ENCODE measurements at regions not wholly inside any gene's neighbourhood (a gene's known extent, or its start where the extent isn't known, plus 50 kb on each side); places are given as distances from the start of the nearest gene placed in this dataset.

- H3K4me1 Mint-ChIP-seq, result no peaks in the 10 kb centered on the region
- no peak overlapping the region for H2AFZ ChIP-seq (ENCODE audit: insufficient read depth, low read depth, low read length, poor library complexity, severe bottlenecking)
- peaks cover 3 to 11% (median 5%) of the 10 kb centered on the region in 3 donors for H3K27me3 Mint-ChIP-seq (ENCODE audit: low read depth in 3 of 3)
- peaks cover 0 to 4% of the 10 kb centered on the region in 2 donors for H3K27me3 ChIP-seq (ENCODE audit: control insufficient read depth in 2 of 2, insufficient read depth in 2 of 2, low read length in 2 of 2)
- H3K27ac Mint-ChIP-seq, result no peak overlapping the region
- H3K9ac ChIP-seq (ENCODE audit: insufficient read depth, low read length, poor library complexity, severe bottlenecking), result no peak overlapping the region
- TF ChIP-seq CTCF (IDR thresholded peaks at IDR 0.05), result peak; percentile 30
- WGBS (ENCODE audit: insufficient coverage), result no CpG with 5 or more reads among the region's 4 CpGs
- H3K4me2 ChIP-seq (replicated peaks; ENCODE audit: extremely low read depth, low read length, poor library complexity, severe bottlenecking), result no peak overlapping the region
- intact Hi-C loops (cut with micrococcal nuclease), result no loop called here
- H3K27ac ChIP-seq (ENCODE audit: low read depth in 1 of 2, low read length in 2 of 2), result no peak overlapping the region
- no peaks in the 10 kb centered on the region for H3K79me2 ChIP-seq (ENCODE audit: insufficient read depth, low read length)
- H3K4me3 Mint-ChIP-seq, result no peak overlapping the region
- H3K9me3 Mint-ChIP-seq, result no peaks in the 10 kb centered on the region
- H3K9me3 ChIP-seq (replicated peaks in 1 of 2; ENCODE audit: control insufficient read depth in 1 of 2, insufficient read depth in 1 of 2, low read length in 2 of 2), result no peaks in the 10 kb centered on the region
- no peaks in the 10 kb centered on the region for H3K36me3 ChIP-seq (replicated peaks in 1 of 2; ENCODE audit: control insufficient read depth in 1 of 2, insufficient read depth in 2 of 2, low read length in 2 of 2)
- H3K36me3 Mint-ChIP-seq, result no peaks in the 10 kb centered on the region
- no peaks in the 10 kb centered on the region for H4K20me1 ChIP-seq (ENCODE audit: insufficient read depth, low read length)
- no peak for DNase-seq
- H3K4me3 ChIP-seq (replicated peaks in 1 of 3; ENCODE audit: low read depth in 2 of 3, low read length in 3 of 3), result no peak overlapping the region
- H3K4me1 ChIP-seq (ENCODE audit: control insufficient read depth in 1 of 2, insufficient read depth in 2 of 2, low read length in 2 of 2), result no peaks in the 10 kb centered on the region
Measured at GRCh38 chr1:219812491-219813203, 115.7 kb downstream of the SLC30A10 start.

- DNase-seq, result no peak
- Histone ChIP-seq H3K9ac (ENCODE audit: insufficient read depth, low read length, poor library complexity, severe bottlenecking) (no peak overlapping the region), H3K36me3 (replicated peaks in 1 of 2; ENCODE audit: control insufficient read depth in 1 of 2, insufficient read depth in 2 of 2, low read length in 2 of 2) (no peaks in the 10 kb centered on the region), H3K27me3 (ENCODE audit: control insufficient read depth in 2 of 2, insufficient read depth in 2 of 2, low read length in 2 of 2) (peaks cover 0 to 4% of the 10 kb centered on the region in 2 donors), H3K4me1 (ENCODE audit: control insufficient read depth in 1 of 2, insufficient read depth in 2 of 2, low read length in 2 of 2) (no peaks in the 10 kb centered on the region), H4K20me1 (ENCODE audit: insufficient read depth, low read length) (no peaks in the 10 kb centered on the region), H3K4me2 (replicated peaks; ENCODE audit: extremely low read depth, low read length, poor library complexity, severe bottlenecking) (no peak overlapping the region), H2AFZ (ENCODE audit: insufficient read depth, low read depth, low read length, poor library complexity, severe bottlenecking) (no peak overlapping the region), H3K4me3 (replicated peaks in 1 of 3; ENCODE audit: low read depth in 2 of 3, low read length in 3 of 3) (no peak overlapping the region), H3K27ac (ENCODE audit: low read depth in 1 of 2, low read length in 2 of 2) (no peak overlapping the region), H3K9me3 (replicated peaks in 1 of 2; ENCODE audit: control insufficient read depth in 1 of 2, insufficient read depth in 1 of 2, low read length in 2 of 2) (no peaks in the 10 kb centered on the region), H3K79me2 (ENCODE audit: insufficient read depth, low read length) (no peaks in the 10 kb centered on the region)
- no CpG with 5 or more reads among the region's 4 CpGs for WGBS (ENCODE audit: insufficient coverage)
- no peak for TF ChIP-seq CTCF (IDR thresholded peaks at IDR 0.05)
- H3K9me3 Mint-ChIP-seq, result no peaks in the 10 kb centered on the region
- H3K4me1 Mint-ChIP-seq, result no peaks in the 10 kb centered on the region
- H3K4me3 Mint-ChIP-seq, result no peak overlapping the region
- intact Hi-C loops (cut with micrococcal nuclease), result no loop called here
- peaks cover 3 to 11% (median 5%) of the 10 kb centered on the region in 3 donors for H3K27me3 Mint-ChIP-seq (ENCODE audit: low read depth in 3 of 3)
- no peaks in the 10 kb centered on the region for H3K36me3 Mint-ChIP-seq
- no peak overlapping the region for H3K27ac Mint-ChIP-seq
Measured at GRCh38 chr1:219812086-219812485, 116.3 kb downstream of the SLC30A10 start.
